Ascending aorta (tissue), 2 donors: ENCODE measurements at regions not wholly inside any gene's neighbourhood (a gene's known extent, or its start where the extent isn't known, plus 50 kb on each side); places are given as distances from the start of the nearest gene placed in this dataset.

Source experiments
- DNase-seq, 2 donors: peaks; one replicate each; pipeline ENCODE4 v3.0.0-alpha.2; 2019; ENCODE audit warnings: low spot score in 2 of 2
- H3K27ac ChIP-seq, 2 donors: fragments of 200-600 bp; sonication (generic); one replicate each; pipeline ENCODE4 v1.5.1; 2016 to 2017; ENCODE audit warnings: mild to moderate bottlenecking in 1 of 2
- H3K27me3 ChIP-seq: fragments of 200-600 bp; sonication (generic); one replicate; pipeline ENCODE4 v1.5.1; 2017
- H3K36me3 ChIP-seq, 2 donors: fragments of 200-600 bp; sonication (generic); one replicate each; pipeline ENCODE4 v1.5.1; 2016
- H3K4me1 ChIP-seq, 2 donors: fragments of 200-600 bp; sonication (generic); one replicate each; pipeline ENCODE4 v1.5.1; 2016 to 2017; ENCODE audit warnings: mild to moderate bottlenecking in 1 of 2
- H3K4me3 ChIP-seq, 2 donors: fragments of 200-600 bp; sonication (generic); one replicate each; pipeline ENCODE4 v1.5.1; 2016 to 2017; ENCODE audit warnings: mild to moderate bottlenecking in 1 of 2
- H3K9me3 ChIP-seq, 2 donors: fragments of 200-600 bp; sonication (generic); one replicate each; pipeline ENCODE4 v1.5.1; 2016
- CTCF ChIP-seq, 3 experiments: fragments of 200-600 bp in 2 of 3; fragments of 450-650 bp in 1 of 3; sonication (generic) in 2 of 3; IDR thresholded peaks; one replicate each; pipeline ENCODE4 v1.5.1; 2016 to 2019; ENCODE audit warnings: antibody characterized with exemption in 3 of 3, mild to moderate bottlenecking in 1 of 3, moderate library complexity in 1 of 3
- intact Hi-C: fragments of 100-400 bp; cut with DNase I; formaldehyde crosslinking; loops from one replicate; pipeline ENCODE4 v1.15.1; 2023

DNA sequence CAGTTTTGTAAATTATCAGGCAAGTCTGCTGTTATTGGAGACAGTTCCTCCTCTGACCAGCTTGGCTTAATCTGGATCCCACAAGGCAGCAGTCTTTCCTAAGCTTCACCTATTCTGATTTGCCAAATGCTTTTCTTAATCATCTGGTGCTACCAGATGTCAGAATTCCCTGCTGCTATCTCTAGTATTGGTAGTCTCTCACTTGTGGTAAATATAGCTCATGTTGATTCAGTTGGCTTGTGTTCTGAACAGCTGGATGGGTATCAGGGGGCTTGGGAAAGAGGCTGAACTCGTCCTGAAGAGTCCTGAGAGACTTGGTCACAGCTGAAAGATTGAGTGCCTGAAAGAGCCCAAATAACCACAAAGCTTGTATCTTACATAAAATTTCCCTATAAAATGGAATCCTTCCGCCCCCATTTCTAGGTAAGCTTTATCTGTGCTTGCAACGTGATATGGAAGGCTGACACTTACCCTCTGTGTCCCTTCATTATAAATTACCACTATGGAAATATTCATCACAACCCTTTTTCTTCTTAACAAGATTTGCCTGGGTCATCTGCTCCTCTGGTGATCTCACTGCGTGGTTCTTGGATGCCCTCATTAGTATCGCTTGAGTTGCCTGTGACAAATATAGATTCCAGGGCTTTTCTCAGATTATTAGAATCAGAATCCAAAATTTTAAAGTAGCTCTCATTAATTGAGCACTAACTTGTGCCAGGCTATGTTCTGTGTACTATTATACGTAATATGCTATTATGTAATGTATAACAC is 104.1 kb upstream of the GPRIN3 start:
- Histone ChIP-seq H3K36me3 (no peaks in the 10 kb centered on the region), H3K4me1 (no peaks in the 10 kb centered on the region), H3K4me3 (no peak overlapping the region), H3K27me3 (no peaks in the 10 kb centered on the region), H3K9me3 (no peaks in the 10 kb centered on the region), H3K27ac (no peak overlapping the region)
- TF ChIP-seq CTCF (IDR thresholded peaks at IDR 0.05) = no peak
- intact Hi-C loops = no loop called here
- no peak for DNase-seq

GRCh38 chr4:89410687-89411086 is 103.1 kb upstream of the GPRIN3 start:
- intact Hi-C loops = no loop called here

DNA sequence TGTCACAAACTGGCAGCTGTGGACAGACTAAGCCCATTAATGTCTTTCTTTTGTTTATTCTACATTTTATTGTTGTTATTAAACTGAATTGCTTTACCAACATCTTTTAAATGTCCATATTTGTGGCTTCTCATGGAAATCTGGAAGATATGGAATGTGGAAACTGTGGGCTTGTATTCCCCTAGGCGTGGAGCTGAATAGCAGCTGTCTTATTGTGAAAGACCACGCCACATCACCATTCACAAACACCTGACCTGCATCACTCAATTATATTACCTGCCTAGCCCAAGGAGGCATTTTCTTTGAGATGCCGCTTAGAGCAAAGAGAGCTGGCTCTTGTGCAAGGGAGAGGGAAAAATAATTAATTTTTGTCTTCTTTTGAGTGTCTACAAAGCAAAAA is 96.9 kb upstream of the GPRIN3 start:
- no peak for TF ChIP-seq CTCF (IDR thresholded peaks at IDR 0.05)
- Histone ChIP-seq H3K9me3 (no peaks in the 10 kb centered on the region), H3K4me1 (no peaks in the 10 kb centered on the region), H3K36me3 (no peaks in the 10 kb centered on the region), H3K4me3 (no peak overlapping the region), H3K27me3 (no peaks in the 10 kb centered on the region), H3K27ac (no peak overlapping the region)
- intact Hi-C loops = no loop called here
- no peak for DNase-seq

More at GRCh38 chr4:89410687-89411086, 103.1 kb upstream of the GPRIN3 start:
- Histone ChIP-seq H3K9me3 (no peaks in the 10 kb centered on the region), H3K4me3 (no peak overlapping the region), H3K27ac (no peak overlapping the region), H3K36me3 (no peaks in the 10 kb centered on the region), H3K27me3 (no peaks in the 10 kb centered on the region), H3K4me1 (no peaks in the 10 kb centered on the region)
- DNase-seq = no peak
- no peak for TF ChIP-seq CTCF (IDR thresholded peaks at IDR 0.05)

DNA sequence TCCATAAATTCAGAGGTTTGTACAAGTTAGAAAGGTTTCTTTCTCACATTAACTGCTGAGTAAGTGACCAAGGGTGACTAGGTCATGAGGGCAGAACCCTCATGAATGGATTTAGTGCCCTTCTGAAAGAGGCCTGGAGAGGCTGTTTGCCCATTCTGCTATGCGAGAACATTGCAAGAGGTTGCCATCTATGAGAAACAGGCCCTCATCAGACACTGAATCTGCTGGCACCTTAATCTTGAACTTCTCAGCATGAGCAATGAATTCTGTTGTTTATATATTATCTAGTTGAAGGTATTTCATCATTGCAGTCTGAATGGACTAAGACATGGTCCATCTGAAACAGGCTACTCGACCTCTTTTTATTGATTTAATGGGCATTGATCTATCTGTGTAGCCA is 96.2 kb upstream of the GPRIN3 start:
- intact Hi-C loops = no loop called here
- H3K27ac ChIP-seq = no peak overlapping the region
- no peak for TF ChIP-seq CTCF (IDR thresholded peaks at IDR 0.05)

GRCh38 chr4:89400287-89401035 is 92.9 kb upstream of the GPRIN3 start:
- intact Hi-C loops = no loop called here
- Histone ChIP-seq H3K36me3 (no peaks in the 10 kb centered on the region), H3K27me3 (no peaks in the 10 kb centered on the region), H3K9me3 (no peaks in the 10 kb centered on the region), H3K27ac (no peak overlapping the region), H3K4me3 (no peak overlapping the region), H3K4me1 (no peaks in the 10 kb centered on the region)
- TF ChIP-seq CTCF (IDR thresholded peaks at IDR 0.05) = no peak
- DNase-seq = no peak

More for the DNA sequence above, 96.2 kb upstream of the GPRIN3 start:
- Histone ChIP-seq H3K4me3 (no peak overlapping the region), H3K4me1 (no peaks in the 10 kb centered on the region), H3K36me3 (no peaks in the 10 kb centered on the region), H3K27me3 (no peaks in the 10 kb centered on the region), H3K9me3 (no peaks in the 10 kb centered on the region)
- no peak for DNase-seq
